GM12874 (cell line): ENCODE measurements at regions not wholly inside any gene's neighbourhood (a gene's known extent, or its start where the extent isn't known, plus 50 kb on each side); places are given as distances from the start of the nearest gene placed in this dataset.
A peak's percentile ranks its signal among the peaks of the same experiment; 100 is the strongest.

Source experiments
- CTCF ChIP-seq: IDR thresholded peaks from 2 replicates; pipeline ENCODE4 v1.5.1; 2011; ENCODE audit warnings: low read depth, mild to moderate bottlenecking, control low read depth, low read length, moderate library complexity; ENCODE audit not compliant: insufficient read depth

- TF ChIP-seq CTCF, result no peak
Observed at GRCh38 chr6:114785235-114786127, 442.7 kb upstream of the HS3ST5 start.

- no peak for TF ChIP-seq CTCF
Observed at GRCh38 chr6:114783783-114784182, 441.0 kb upstream of the HS3ST5 start.

- no peak for TF ChIP-seq CTCF
Observed at GRCh38 chr6:114783083-114783482, 440.3 kb upstream of the HS3ST5 start.

GRCh38 chr6:114764866-114765265 is 422.0 kb upstream of the HS3ST5 start:
- TF ChIP-seq CTCF, result no peak

- no peak for TF ChIP-seq CTCF
Observed at GRCh38 chr6:114762145-114762544, 419.3 kb upstream of the HS3ST5 start.

- peak; percentile 39; the same call in 1 of the 2 replicates for TF ChIP-seq CTCF
Observed at GRCh38 chr6:114747995-114748625, 405.3 kb upstream of the HS3ST5 start.

GRCh38 chr6:114740547-114740946 is 397.7 kb upstream of the HS3ST5 start:
- TF ChIP-seq CTCF, result no peak
